H9 (cell line): ENCODE measurements at regions not wholly inside any gene's neighbourhood (a gene's known extent, or its start where the extent isn't known, plus 50 kb on each side); places are given as distances from the start of the nearest gene placed in this dataset.
"Not testable (repeated sequence)": the region's sequence is repeated elsewhere in the genome, so short reads cannot be mapped to it uniquely, and the experiment has no call there.

Source experiments
- DNase-seq: peaks from one replicate; pipeline ENCODE4 v3.0.0-alpha.2; 2017
- H2AFZ ChIP-seq: one replicate; pipeline ENCODE4 v1.6.1; 2013; ENCODE audit warnings: mild to moderate bottlenecking, low read length, control low read depth, moderate library complexity
- H2AK5ac ChIP-seq: 2 replicates; pipeline ENCODE4 v1.6.1; 2013; ENCODE audit warnings: low read length, control low read depth, mixed read lengths; ENCODE audit not compliant: insufficient read length
- H2BK120ac ChIP-seq: one replicate; pipeline ENCODE4 v1.6.1; 2013; ENCODE audit warnings: low read depth, mild to moderate bottlenecking, low read length, control low read depth, inconsistent platforms; ENCODE audit not compliant: poor library complexity, severe bottlenecking
- H2BK12ac ChIP-seq: 2 replicates; pipeline ENCODE4 v1.6.1; 2013; ENCODE audit warnings: low read length, control low read depth, mixed read lengths, low read depth; ENCODE audit not compliant: insufficient read length
- H2BK15ac ChIP-seq: 2 replicates; pipeline ENCODE4 v1.6.1; 2013; ENCODE audit warnings: low read depth, low read length, control low read depth
- H2BK20ac ChIP-seq: one replicate; pipeline ENCODE4 v1.6.1; 2013; ENCODE audit warnings: low read depth, mild to moderate bottlenecking, low read length, control low read depth, inconsistent platforms; ENCODE audit not compliant: poor library complexity, severe bottlenecking
- H2BK5ac ChIP-seq: 2 replicates; pipeline ENCODE4 v1.6.1; 2013; ENCODE audit warnings: low read length, control low read depth, mixed read lengths; ENCODE audit not compliant: insufficient read length
- H3K14ac ChIP-seq: 2 replicates; pipeline ENCODE4 v1.6.1; 2013; ENCODE audit warnings: low read length, control low read depth; ENCODE audit not compliant: insufficient read depth
- H3K18ac ChIP-seq: 2 replicates; pipeline ENCODE4 v1.6.1; 2013; ENCODE audit warnings: low read depth, mild to moderate bottlenecking, mixed read lengths, low read length, control low read depth; ENCODE audit not compliant: insufficient read length
- H3K23ac ChIP-seq: 2 replicates; pipeline ENCODE4 v1.6.1; 2013; ENCODE audit warnings: low read length, control low read depth, mixed read lengths, low read depth; ENCODE audit not compliant: insufficient read length
- H3K23me2 ChIP-seq: 2 replicates; pipeline ENCODE4 v1.6.1; 2013; ENCODE audit warnings: low read depth, mild to moderate bottlenecking, mixed read lengths, low read length, control low read depth; ENCODE audit not compliant: insufficient read length, poor library complexity, severe bottlenecking
- H3K27ac ChIP-seq: 2 replicates; pipeline ENCODE4 v1.5.1; 2013; ENCODE audit warnings: low read length, control low read depth, mixed read lengths, low read depth; ENCODE audit not compliant: insufficient read length
- H3K27me3 ChIP-seq: 2 replicates; pipeline ENCODE4 v1.6.1; 2013; ENCODE audit warnings: low read length, control low read depth, inconsistent platforms; ENCODE audit not compliant: insufficient read depth
- H3K4ac ChIP-seq: 2 replicates; pipeline ENCODE4 v1.6.1; 2013; ENCODE audit warnings: low read depth, mild to moderate bottlenecking, control low read depth, inconsistent platforms, low read length, moderate library complexity
- H3K4me1 ChIP-seq: 2 replicates; pipeline ENCODE4 v1.6.1; 2013; ENCODE audit warnings: low read length, control low read depth, inconsistent platforms; ENCODE audit not compliant: insufficient read depth
- H3K4me2 ChIP-seq: 2 replicates; pipeline ENCODE4 v1.6.1; 2013; ENCODE audit warnings: low read length, control low read depth, mixed read lengths; ENCODE audit not compliant: insufficient read length, insufficient read depth
- H3K56ac ChIP-seq: 2 replicates; pipeline ENCODE4 v1.6.1; 2013; ENCODE audit warnings: low read depth, mild to moderate bottlenecking, mixed read lengths, low read length, control low read depth; ENCODE audit not compliant: insufficient read length
- H3K79me1 ChIP-seq: 2 replicates; pipeline ENCODE4 v1.6.1; 2013; ENCODE audit warnings: low read depth, mild to moderate bottlenecking, moderate library complexity, low read length, control low read depth, inconsistent platforms; ENCODE audit not compliant: insufficient read depth, poor library complexity, severe bottlenecking
- H3K79me2 ChIP-seq: 2 replicates; pipeline ENCODE4 v1.6.1; 2013; ENCODE audit warnings: low read length, control low read depth, inconsistent platforms; ENCODE audit not compliant: insufficient read depth
- H3K9ac ChIP-seq: 2 replicates; pipeline ENCODE4 v1.6.1; 2013; ENCODE audit warnings: low read length, control low read depth, mixed read lengths; ENCODE audit not compliant: insufficient read length; ENCODE audit errors: extremely low read depth
- H3K9me3 ChIP-seq: one replicate; pipeline ENCODE4 v1.6.1; 2013; ENCODE audit warnings: low read depth, low read length, inconsistent platforms; ENCODE audit not compliant: control insufficient read depth
- H3T11ph ChIP-seq: one replicate; pipeline ENCODE4 v1.6.1; 2013; ENCODE audit warnings: mild to moderate bottlenecking, low read length, control low read depth, inconsistent platforms
- H4K20me1 ChIP-seq: one replicate; pipeline ENCODE4 v1.6.1; 2013; ENCODE audit not compliant: control insufficient read depth, insufficient read length, insufficient read depth
- H4K5ac ChIP-seq: 2 replicates; pipeline ENCODE4 v1.6.1; 2013; ENCODE audit warnings: low read depth, mild to moderate bottlenecking, mixed read lengths, low read length, control low read depth; ENCODE audit not compliant: insufficient read length
- H4K8ac ChIP-seq: replicated peaks from 2 replicates; pipeline ENCODE4 v1.6.1; 2013; ENCODE audit warnings: low read length, control low read depth, mixed read lengths, low read depth; ENCODE audit not compliant: insufficient read length
- H4K91ac ChIP-seq: 2 replicates; pipeline ENCODE4 v1.6.1; 2013; ENCODE audit warnings: low read depth, mild to moderate bottlenecking, moderate library complexity, mixed read lengths, low read length, control low read depth; ENCODE audit not compliant: insufficient read length
- H3K27ac Mint-ChIP-seq, 3 experiments: 2 replicates in 2 of 3; 3 replicates in 1 of 3; pipeline ENCODE4 v1.8.0; 2020 to 2021; ENCODE audit warnings: mixed read lengths in 3 of 3, mild to moderate bottlenecking in 1 of 3, moderate library complexity in 1 of 3
- H3K27me3 Mint-ChIP-seq: 2 replicates; pipeline ENCODE4 v1.8.0; 2021; ENCODE audit warnings: low read depth, mild to moderate bottlenecking, moderate library complexity, mixed read lengths
- H3K36me3 Mint-ChIP-seq, 3 experiments: 2 replicates in 2 of 3; 3 replicates in 1 of 3; pipeline ENCODE4 v1.8.0; 2020 to 2021; ENCODE audit warnings: low read depth in 3 of 3, mixed read lengths in 3 of 3; ENCODE audit not compliant: insufficient read depth in 1 of 3
- H3K4me1 Mint-ChIP-seq, 2 experiments: 2 replicates each; pipeline ENCODE4 v1.8.0; 2020; ENCODE audit warnings: mixed read lengths in 2 of 2
- H3K4me3 Mint-ChIP-seq, 2 experiments: 2 replicates in 1 of 2; 3 replicates in 1 of 2; pipeline ENCODE4 v1.8.0; 2020 to 2021; ENCODE audit warnings: mild to moderate bottlenecking in 2 of 2, mixed read lengths in 2 of 2, moderate library complexity in 1 of 2
- H3K9me3 Mint-ChIP-seq, 2 experiments: 2 replicates in 1 of 2; 3 replicates in 1 of 2; pipeline ENCODE4 v1.8.0; 2020; ENCODE audit warnings: mild to moderate bottlenecking in 2 of 2, mixed read lengths in 2 of 2, moderate library complexity in 1 of 2
- WGBS: extraction: QIAGEN DNeasy Blood & Tissue Kit; methylation state at CpG from one replicate; pipeline ENCODE4 v1.1.7; 2013; ENCODE audit warnings: missing lambda C conversion rate, low lambda C conversion rate, mixed read lengths; ENCODE audit not compliant: insufficient read length; ENCODE audit errors: extremely low coverage; 5-methylcytosine and 5-hydroxymethylcytosine counted together
- TF ChIP-seq, protein P1 (sequence below): fragments of 200-600 bp; sonication (generic); conservative IDR thresholded peaks from 3 replicates; pipeline ENCODE4 v1.8.0; 2021; ENCODE audit warnings: antibody characterized with exemption, mild to moderate bottlenecking

DNA sequence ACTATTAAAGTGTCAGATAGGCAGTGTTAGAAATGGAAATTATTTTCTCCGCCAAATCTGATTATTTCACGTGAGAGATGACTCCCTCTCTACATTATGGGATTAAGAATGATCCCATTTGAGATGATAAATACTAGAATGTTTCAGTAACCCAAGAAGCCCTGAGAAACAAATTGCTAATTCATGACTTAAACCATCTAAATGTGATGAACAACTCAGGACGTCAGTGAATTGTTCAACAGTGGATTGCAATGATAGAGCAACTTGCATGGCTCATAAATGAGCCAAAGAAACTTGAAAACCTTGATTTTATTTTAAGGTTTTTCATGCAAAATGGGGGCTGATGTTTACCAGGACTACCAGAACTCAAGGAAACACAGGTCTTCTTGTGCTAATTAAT, 350.5 kb upstream of the WWC1 start:
- TF ChIP-seq, protein P1, sequence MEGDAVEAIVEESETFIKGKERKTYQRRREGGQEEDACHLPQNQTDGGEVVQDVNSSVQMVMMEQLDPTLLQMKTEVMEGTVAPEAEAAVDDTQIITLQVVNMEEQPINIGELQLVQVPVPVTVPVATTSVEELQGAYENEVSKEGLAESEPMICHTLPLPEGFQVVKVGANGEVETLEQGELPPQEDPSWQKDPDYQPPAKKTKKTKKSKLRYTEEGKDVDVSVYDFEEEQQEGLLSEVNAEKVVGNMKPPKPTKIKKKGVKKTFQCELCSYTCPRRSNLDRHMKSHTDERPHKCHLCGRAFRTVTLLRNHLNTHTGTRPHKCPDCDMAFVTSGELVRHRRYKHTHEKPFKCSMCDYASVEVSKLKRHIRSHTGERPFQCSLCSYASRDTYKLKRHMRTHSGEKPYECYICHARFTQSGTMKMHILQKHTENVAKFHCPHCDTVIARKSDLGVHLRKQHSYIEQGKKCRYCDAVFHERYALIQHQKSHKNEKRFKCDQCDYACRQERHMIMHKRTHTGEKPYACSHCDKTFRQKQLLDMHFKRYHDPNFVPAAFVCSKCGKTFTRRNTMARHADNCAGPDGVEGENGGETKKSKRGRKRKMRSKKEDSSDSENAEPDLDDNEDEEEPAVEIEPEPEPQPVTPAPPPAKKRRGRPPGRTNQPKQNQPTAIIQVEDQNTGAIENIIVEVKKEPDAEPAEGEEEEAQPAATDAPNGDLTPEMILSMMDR: no peak
- no peak overlapping the region for H3K9ac ChIP-seq
- H4K5ac ChIP-seq: no peak overlapping the region
- H3K23ac ChIP-seq: no peak overlapping the region
- DNase-seq: no peak
- H4K20me1 ChIP-seq: no peaks in the 10 kb centered on the region
- H3K9me3 Mint-ChIP-seq: no peaks in the 10 kb centered on the region
- no peak overlapping the region for H4K91ac ChIP-seq
- no peak overlapping the region for H2BK120ac ChIP-seq
- no peak overlapping the region for H2BK15ac ChIP-seq
- no peak overlapping the region for H3K27ac Mint-ChIP-seq
- peaks cover 2 to 4% of the 10 kb centered on the region in 2 experiments; a peak in 1 of 4 replicates for H3K4me1 Mint-ChIP-seq
- H3K4ac ChIP-seq: no peak overlapping the region
- H2BK20ac ChIP-seq: no peak overlapping the region
- H2AK5ac ChIP-seq: no peak overlapping the region
- no peak overlapping the region for H3K4me3 Mint-ChIP-seq
- no peaks in the 10 kb centered on the region; a peak in 1 of 7 replicates for H3K36me3 Mint-ChIP-seq
- H2AFZ ChIP-seq: no peak overlapping the region
- no peak overlapping the region for H3K14ac ChIP-seq
- H3K9me3 ChIP-seq: no peaks in the 10 kb centered on the region
- no peaks in the 10 kb centered on the region for H3K27me3 ChIP-seq
- WGBS: no CpG with 5 or more reads among the region's 3 CpGs
- H3T11ph ChIP-seq: no peak overlapping the region
- no peaks in the 10 kb centered on the region for H3K4me1 ChIP-seq
- H3K18ac ChIP-seq: no peak overlapping the region
- no peak overlapping the region for H4K8ac ChIP-seq
- H3K79me1 ChIP-seq: no peaks in the 10 kb centered on the region
- no peak overlapping the region for H3K27ac ChIP-seq
- no peaks in the 10 kb centered on the region for H3K23me2 ChIP-seq
- no peak overlapping the region for H3K56ac ChIP-seq
- H2BK12ac ChIP-seq: no peak overlapping the region
- no peak overlapping the region for H2BK5ac ChIP-seq
- H3K4me2 ChIP-seq: no peak overlapping the region
- H3K79me2 ChIP-seq: no peaks in the 10 kb centered on the region
- no peaks in the 10 kb centered on the region for H3K27me3 Mint-ChIP-seq

DNA sequence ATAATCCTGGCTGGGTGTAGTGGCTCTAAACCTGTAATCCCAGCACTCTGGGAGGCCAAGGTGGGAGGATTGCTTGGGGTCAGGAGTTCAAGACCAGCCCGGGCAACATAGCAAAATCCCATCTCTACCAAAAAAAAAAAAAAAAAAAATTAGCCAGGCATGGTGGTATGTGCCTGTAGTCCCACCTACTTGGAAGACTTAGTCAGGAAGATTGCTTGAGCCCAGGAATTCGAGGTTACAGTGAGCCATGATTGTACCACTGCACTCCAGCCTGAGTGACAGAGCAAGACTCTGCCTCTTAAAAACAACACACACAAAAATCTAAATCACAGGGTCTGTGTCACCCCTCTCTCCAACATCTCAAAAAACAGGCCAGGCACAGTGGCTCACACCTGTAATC, 349.9 kb upstream of the WWC1 start:
- H3K14ac ChIP-seq, H2BK20ac ChIP-seq, H2BK120ac ChIP-seq, H3K4me1 Mint-ChIP-seq, H4K20me1 ChIP-seq, H2BK12ac ChIP-seq, H3T11ph ChIP-seq, H4K91ac ChIP-seq, H3K4me2 ChIP-seq, H3K9ac ChIP-seq, H2BK15ac ChIP-seq, H3K79me1 ChIP-seq, H2AK5ac ChIP-seq, H3K27me3 ChIP-seq, H4K5ac ChIP-seq, H3K9me3 Mint-ChIP-seq, H3K18ac ChIP-seq, H3K23ac ChIP-seq, H3K4me1 ChIP-seq, H3K27ac ChIP-seq, H3K36me3 Mint-ChIP-seq, H3K4me3 Mint-ChIP-seq, H3K27ac Mint-ChIP-seq, H3K56ac ChIP-seq, H2BK5ac ChIP-seq, H3K4ac ChIP-seq, H3K9me3 ChIP-seq, H2AFZ ChIP-seq, H4K8ac ChIP-seq, H3K79me2 ChIP-seq, DNase-seq, H3K27me3 Mint-ChIP-seq, H3K23me2 ChIP-seq: not testable (repeated sequence)
- WGBS: no CpG with 5 or more reads among the region's 2 CpGs
